ENCODE measurements at regions not wholly inside any gene's neighbourhood (a gene's known extent, or its start where the extent isn't known, plus 50 kb on each side); places are given as distances from the start of the nearest gene placed in this dataset.

GRCh38 chr5:67447732-67448131 is 251.1 kb upstream of the CD180 start:
- Histone ChIP-seq H3K4me2 (ENCODE audit: low read depth, low read length, poor library complexity, severe bottlenecking) (no peak overlapping the region), H3K79me2 (ENCODE audit: insufficient read depth, low read length) (no peaks in the 10 kb centered on the region), H3K27me3 (ENCODE audit: low read length) (no peaks in the 10 kb centered on the region), H3K27ac (ENCODE audit: low read depth, low read length) (no peak overlapping the region), H3K9ac (ENCODE audit: low read length) (no peak overlapping the region), H3K9me2 (replicated peaks; ENCODE audit: insufficient read depth, low read length) (no peaks in the 10 kb centered on the region), H3K36me3 (ENCODE audit: low read length) (no peaks in the 10 kb centered on the region), H2AFZ (ENCODE audit: low read depth, low read length, severe bottlenecking) (no peak overlapping the region), H3K4me3 (ENCODE audit: insufficient read depth, low read length, poor library complexity, severe bottlenecking) (no peak overlapping the region), H4K20me1 (ENCODE audit: low read depth, low read length) (no peaks in the 10 kb centered on the region), H3F3A (ENCODE audit: insufficient read depth) (no peaks in the 10 kb centered on the region), H3K9me3 (ENCODE audit: insufficient read depth, low read length) (no peaks in the 10 kb centered on the region)
- TF ChIP-seq CTCF (IDR thresholded peaks at IDR 0.05; ENCODE audit: insufficient read depth, low read length, poor library complexity, severe bottlenecking) (no peak), EZH2phosphoT487 (conservative IDR thresholded peaks at IDR 0.05; ENCODE audit: low read length) (no peak)

DNA sequence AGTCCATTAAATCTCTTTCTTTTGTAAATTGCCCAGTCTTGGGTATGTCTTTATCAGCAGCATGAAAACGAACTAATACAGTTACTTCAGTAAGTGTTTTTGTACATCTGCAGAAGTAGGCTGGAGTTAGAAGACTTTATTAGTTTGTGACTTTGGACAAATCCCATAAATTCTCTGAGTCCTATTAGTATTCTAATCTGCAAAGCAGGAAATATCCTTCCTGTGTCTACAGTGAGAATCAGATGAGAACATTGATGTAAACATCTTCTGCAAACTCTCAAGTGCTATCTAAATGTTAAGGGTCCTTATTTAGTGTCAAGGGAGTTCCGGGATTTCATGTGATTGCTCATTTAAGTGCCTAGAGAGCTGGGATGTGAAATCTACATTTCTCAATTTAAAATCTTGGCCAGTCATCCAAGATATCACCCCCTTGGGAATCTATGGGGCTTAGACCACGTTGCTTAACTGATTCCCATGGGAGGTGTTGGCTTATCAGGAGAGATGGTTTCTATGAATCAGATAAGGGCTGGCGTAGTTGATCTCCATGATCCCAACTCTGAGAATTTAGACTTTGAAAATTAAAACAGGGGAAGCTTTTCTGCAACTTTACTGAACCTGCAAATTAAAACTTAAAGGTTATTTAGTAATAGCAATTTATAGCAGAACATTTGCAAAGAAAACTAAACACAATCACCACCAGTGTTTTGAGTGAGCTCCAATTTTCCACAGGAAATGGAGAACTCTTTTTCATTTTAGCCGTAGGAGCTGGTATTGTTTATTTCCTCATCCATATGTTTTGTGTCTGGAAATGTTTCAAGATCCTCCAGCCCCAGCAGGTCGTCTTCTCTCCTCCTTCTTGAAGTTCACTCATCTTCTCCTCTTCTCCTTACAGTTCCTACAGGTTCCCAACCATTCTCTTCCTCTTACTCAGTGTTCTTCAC is 241.6 kb upstream of the CD180 start:
- H3K27me3 ChIP-seq (ENCODE audit: low read length), result no peaks in the 10 kb centered on the region
- no peaks in the 10 kb centered on the region for H3K36me3 ChIP-seq (ENCODE audit: low read length)
- H3K9me2 ChIP-seq (replicated peaks; ENCODE audit: insufficient read depth, low read length), result 0 out of 2 replicates have a peak, but pooled peaks cover 3% of the 10 kb centered on the region
- H3K4me3 ChIP-seq (ENCODE audit: insufficient read depth, low read length, poor library complexity, severe bottlenecking), result no peak overlapping the region
- no peaks in the 10 kb centered on the region for H4K20me1 ChIP-seq (ENCODE audit: low read depth, low read length)
- no peak overlapping the region for H2AFZ ChIP-seq (ENCODE audit: low read depth, low read length, severe bottlenecking)
- no peaks in the 10 kb centered on the region for H3F3A ChIP-seq (ENCODE audit: insufficient read depth)
- H3K4me2 ChIP-seq (ENCODE audit: low read depth, low read length, poor library complexity, severe bottlenecking), result no peak overlapping the region
- no peak overlapping the region for H3K9ac ChIP-seq (ENCODE audit: low read length)
- TF ChIP-seq CTCF (IDR thresholded peaks at IDR 0.05; ENCODE audit: insufficient read depth, low read length, poor library complexity, severe bottlenecking), result no peak
- TF ChIP-seq EZH2phosphoT487 (conservative IDR thresholded peaks at IDR 0.05; ENCODE audit: low read length), result no peak
- no peaks in the 10 kb centered on the region for H3K9me3 ChIP-seq (ENCODE audit: insufficient read depth, low read length)
- H3K27ac ChIP-seq (ENCODE audit: low read depth, low read length), result no peak overlapping the region
- H3K79me2 ChIP-seq (ENCODE audit: insufficient read depth, low read length), result no peaks in the 10 kb centered on the region

DNA sequence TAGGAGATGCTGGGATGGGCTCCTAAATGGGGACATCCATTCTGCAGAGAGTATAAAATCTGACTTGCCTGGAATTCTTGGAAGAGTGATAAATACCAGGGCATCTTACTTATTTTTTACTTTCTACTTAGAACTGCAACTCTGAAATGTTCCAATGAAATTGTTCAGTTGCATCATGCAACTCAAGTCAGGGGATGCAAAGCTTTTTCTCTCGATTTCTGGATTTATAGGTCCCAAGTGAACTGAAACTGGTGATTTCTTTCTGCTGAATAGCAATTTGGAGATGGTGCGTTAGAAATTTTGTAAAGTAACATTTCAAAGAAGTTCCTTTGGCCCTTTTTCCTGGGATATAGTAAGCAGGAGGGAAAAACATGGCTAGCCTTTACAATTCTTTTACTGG is 238.4 kb upstream of the CD180 start:
- Histone ChIP-seq H4K20me1 (ENCODE audit: low read depth, low read length) (no peaks in the 10 kb centered on the region), H3F3A (ENCODE audit: insufficient read depth) (no peaks in the 10 kb centered on the region), H3K27me3 (ENCODE audit: low read length) (no peaks in the 10 kb centered on the region), H3K9me3 (ENCODE audit: insufficient read depth, low read length) (no peaks in the 10 kb centered on the region), H3K27ac (ENCODE audit: low read depth, low read length) (no peak overlapping the region), H3K9me2 (replicated peaks; ENCODE audit: insufficient read depth, low read length) (0 out of 2 replicates have a peak, but pooled peaks cover 3% of the 10 kb centered on the region), H3K79me2 (ENCODE audit: insufficient read depth, low read length) (no peaks in the 10 kb centered on the region), H3K4me3 (ENCODE audit: insufficient read depth, low read length, poor library complexity, severe bottlenecking) (no peak overlapping the region), H2AFZ (ENCODE audit: low read depth, low read length, severe bottlenecking) (no peak overlapping the region), H3K36me3 (ENCODE audit: low read length) (no peaks in the 10 kb centered on the region), H3K9ac (ENCODE audit: low read length) (no peak overlapping the region), H3K4me2 (ENCODE audit: low read depth, low read length, poor library complexity, severe bottlenecking) (no peak overlapping the region)
- no peak for TF ChIP-seq EZH2phosphoT487 (conservative IDR thresholded peaks at IDR 0.05; ENCODE audit: low read length)
- TF ChIP-seq CTCF (IDR thresholded peaks at IDR 0.05; ENCODE audit: insufficient read depth, low read length, poor library complexity, severe bottlenecking), result no peak
